Osteocyte (in vitro differentiated cells): ENCODE measurements at regions not wholly inside any gene's neighbourhood (a gene's known extent, or its start where the extent isn't known, plus 50 kb on each side); places are given as distances from the start of the nearest gene placed in this dataset.

Experiments used
- DNase-seq: peaks from one replicate; pipeline ENCODE4 v3.0.0; 2021; ENCODE audit warnings: mixed read lengths; ENCODE audit not compliant: unreplicated experiment; ENCODE audit errors: extremely low spot score
- H3K27ac Mint-ChIP-seq: one replicate; pipeline ENCODE4 v1.8.0; 2021; ENCODE audit warnings: mild to moderate bottlenecking, mixed read lengths; ENCODE audit not compliant: unreplicated experiment
- H3K27me3 Mint-ChIP-seq: one replicate; pipeline ENCODE4 v1.8.0; 2021; ENCODE audit warnings: mixed read lengths; ENCODE audit not compliant: unreplicated experiment
- H3K36me3 Mint-ChIP-seq: one replicate; pipeline ENCODE4 v1.8.0; 2021; ENCODE audit warnings: mixed read lengths; ENCODE audit not compliant: unreplicated experiment
- H3K4me1 Mint-ChIP-seq: one replicate; pipeline ENCODE4 v1.8.0; 2021; ENCODE audit warnings: mixed read lengths; ENCODE audit not compliant: unreplicated experiment
- H3K4me3 Mint-ChIP-seq: one replicate; pipeline ENCODE4 v1.8.0; 2021; ENCODE audit warnings: mild to moderate bottlenecking, moderate library complexity, mixed read lengths; ENCODE audit not compliant: unreplicated experiment
- H3K9me3 Mint-ChIP-seq: one replicate; pipeline ENCODE4 v1.8.0; 2021; ENCODE audit warnings: mixed read lengths; ENCODE audit not compliant: unreplicated experiment
- TF ChIP-seq, protein P1 (sequence below): fragments of 200-600 bp; sonication (generic); IDR thresholded peaks from 2 replicates; pipeline ENCODE4 v1.5.0; 2021; ENCODE audit warnings: antibody characterized with exemption, mild to moderate bottlenecking, moderate library complexity

DNA sequence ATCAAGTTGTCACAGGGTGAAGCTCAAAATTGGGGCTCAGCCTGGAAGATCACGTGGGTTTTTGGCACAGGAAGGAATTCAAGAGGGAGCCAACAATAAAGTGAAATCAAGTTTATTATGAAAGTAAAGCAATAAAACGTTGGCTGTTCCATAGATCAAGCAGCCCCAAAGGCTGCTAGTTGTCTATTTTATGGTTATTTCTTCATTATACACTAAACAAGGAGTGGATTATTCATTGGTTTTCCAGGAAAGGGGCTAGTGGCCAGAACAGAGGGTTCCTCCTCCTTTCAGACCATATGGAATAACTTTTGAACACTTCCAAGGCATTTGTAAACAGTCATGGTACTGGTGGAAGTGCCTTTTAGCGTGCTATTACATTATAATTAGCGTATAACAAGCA lies 723.5 kb upstream of the ADAMTS5 start:
- H3K27ac Mint-ChIP-seq: no peak overlapping the region
- no peak overlapping the region for H3K4me3 Mint-ChIP-seq
- no peak for DNase-seq
- H3K27me3 Mint-ChIP-seq: no peaks in the 10 kb centered on the region
- H3K4me1 Mint-ChIP-seq: peaks cover 32% of the 10 kb centered on the region
- TF ChIP-seq, protein P1, sequence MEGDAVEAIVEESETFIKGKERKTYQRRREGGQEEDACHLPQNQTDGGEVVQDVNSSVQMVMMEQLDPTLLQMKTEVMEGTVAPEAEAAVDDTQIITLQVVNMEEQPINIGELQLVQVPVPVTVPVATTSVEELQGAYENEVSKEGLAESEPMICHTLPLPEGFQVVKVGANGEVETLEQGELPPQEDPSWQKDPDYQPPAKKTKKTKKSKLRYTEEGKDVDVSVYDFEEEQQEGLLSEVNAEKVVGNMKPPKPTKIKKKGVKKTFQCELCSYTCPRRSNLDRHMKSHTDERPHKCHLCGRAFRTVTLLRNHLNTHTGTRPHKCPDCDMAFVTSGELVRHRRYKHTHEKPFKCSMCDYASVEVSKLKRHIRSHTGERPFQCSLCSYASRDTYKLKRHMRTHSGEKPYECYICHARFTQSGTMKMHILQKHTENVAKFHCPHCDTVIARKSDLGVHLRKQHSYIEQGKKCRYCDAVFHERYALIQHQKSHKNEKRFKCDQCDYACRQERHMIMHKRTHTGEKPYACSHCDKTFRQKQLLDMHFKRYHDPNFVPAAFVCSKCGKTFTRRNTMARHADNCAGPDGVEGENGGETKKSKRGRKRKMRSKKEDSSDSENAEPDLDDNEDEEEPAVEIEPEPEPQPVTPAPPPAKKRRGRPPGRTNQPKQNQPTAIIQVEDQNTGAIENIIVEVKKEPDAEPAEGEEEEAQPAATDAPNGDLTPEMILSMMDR: no peak
- H3K9me3 Mint-ChIP-seq: peaks cover 8% of the 10 kb centered on the region
- peaks cover 5% of the 10 kb centered on the region for H3K36me3 Mint-ChIP-seq

DNA sequence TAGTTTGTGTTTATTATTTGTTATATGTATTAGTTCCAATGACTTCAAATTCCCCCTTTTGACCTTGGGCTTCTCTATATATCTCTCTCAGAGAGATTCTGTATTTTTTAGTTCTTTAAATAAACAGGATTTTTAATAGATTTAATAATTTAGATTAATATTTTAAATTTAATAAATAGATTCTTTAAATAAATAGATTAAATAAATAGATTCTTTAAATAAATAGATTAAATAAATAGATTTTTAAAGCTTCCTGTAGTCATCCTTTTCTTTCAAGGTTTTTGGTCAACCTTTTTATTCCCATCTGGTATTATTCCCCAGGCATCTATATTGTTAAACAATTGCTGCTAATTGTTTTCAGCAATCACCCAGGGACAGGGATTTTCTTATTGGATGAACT lies 721.9 kb upstream of the ADAMTS5 start:
- Mint-ChIP-seq H3K4me1 (peaks cover 22% of the 10 kb centered on the region), H3K27me3 (no peaks in the 10 kb centered on the region), H3K27ac (no peak overlapping the region), H3K9me3 (peaks cover 8% of the 10 kb centered on the region), H3K36me3 (peaks cover 5% of the 10 kb centered on the region), H3K4me3 (no peak overlapping the region)
- no peak for DNase-seq
- TF ChIP-seq, protein P1: no peak

DNA sequence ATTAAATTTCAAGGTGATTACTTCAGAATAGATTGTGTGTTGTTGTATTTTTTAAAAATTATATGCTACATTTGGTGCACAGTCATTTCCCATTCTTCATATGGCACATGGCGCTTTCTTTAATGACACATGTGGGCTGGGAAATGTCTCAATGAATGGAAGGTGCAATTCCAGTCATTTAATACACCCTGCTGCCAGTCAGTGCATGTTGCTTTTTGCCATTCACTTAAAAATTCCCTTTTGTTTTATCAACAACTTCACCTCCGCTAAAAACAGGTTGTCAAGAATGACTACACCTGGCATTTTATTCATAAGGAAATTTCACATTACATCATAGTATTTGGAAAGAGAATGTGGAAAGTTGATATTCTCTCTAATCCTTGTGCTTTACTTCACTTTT lies 716.4 kb upstream of the ADAMTS5 start:
- no peak overlapping the region for H3K4me3 Mint-ChIP-seq
- H3K36me3 Mint-ChIP-seq: peaks cover 4% of the 10 kb centered on the region
- no peak for DNase-seq
- H3K27ac Mint-ChIP-seq: no peak overlapping the region
- peaks cover 7% of the 10 kb centered on the region for H3K9me3 Mint-ChIP-seq
- H3K27me3 Mint-ChIP-seq: no peaks in the 10 kb centered on the region
- peaks cover 11% of the 10 kb centered on the region for H3K4me1 Mint-ChIP-seq
- TF ChIP-seq, protein P1: no peak

DNA sequence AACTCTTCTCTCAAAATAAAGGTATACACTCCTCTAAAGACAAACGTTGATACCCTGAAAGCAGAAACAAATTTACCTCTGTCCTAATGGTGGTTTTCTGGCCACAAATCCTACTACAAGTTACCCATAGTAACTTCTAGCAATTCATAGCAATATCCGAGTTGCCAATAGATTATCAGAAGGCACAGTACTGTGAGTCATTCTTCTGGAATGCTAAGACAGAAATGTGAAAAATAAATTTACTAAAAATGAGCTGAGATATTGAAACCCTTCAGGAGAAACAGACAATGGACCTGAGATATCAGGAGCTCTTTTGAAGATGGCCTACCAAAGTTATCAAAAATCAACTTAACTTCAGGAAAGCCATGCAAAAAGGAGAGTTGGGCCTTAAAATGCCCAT lies 715.0 kb upstream of the ADAMTS5 start:
- H3K4me1 Mint-ChIP-seq: peaks cover 22% of the 10 kb centered on the region
- no peak overlapping the region for H3K4me3 Mint-ChIP-seq
- peaks cover 6% of the 10 kb centered on the region for H3K9me3 Mint-ChIP-seq
- peaks cover 2% of the 10 kb centered on the region for H3K36me3 Mint-ChIP-seq
- TF ChIP-seq, protein P1: no peak
- peak overlapping the region; percentile 24 for H3K27ac Mint-ChIP-seq
- no peaks in the 10 kb centered on the region for H3K27me3 Mint-ChIP-seq
- no peak for DNase-seq

DNA sequence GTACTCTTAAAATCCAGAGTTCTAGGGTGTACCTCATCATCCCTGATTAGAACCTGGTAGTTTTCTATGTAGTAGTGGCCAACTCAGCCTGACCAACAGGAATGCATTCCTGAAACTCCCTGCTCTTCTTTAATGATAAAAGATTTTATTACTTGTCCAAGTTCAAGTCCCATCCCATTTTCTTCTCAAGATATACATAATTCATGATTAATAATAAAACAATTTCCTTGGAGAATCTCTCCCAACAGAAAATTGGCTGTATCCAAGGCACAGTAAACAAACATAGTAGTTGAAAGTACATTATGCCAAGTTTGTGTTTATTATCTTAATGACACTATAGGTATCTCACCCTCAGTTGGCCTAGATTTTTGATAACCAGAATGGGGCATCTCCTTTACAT lies 714.1 kb upstream of the ADAMTS5 start:
- TF ChIP-seq, protein P1: no peak
- Mint-ChIP-seq H3K9me3 (peaks cover 6% of the 10 kb centered on the region), H3K36me3 (peaks cover 2% of the 10 kb centered on the region), H3K4me3 (no peak overlapping the region), H3K4me1 (peaks cover 22% of the 10 kb centered on the region), H3K27ac (no peak overlapping the region), H3K27me3 (no peaks in the 10 kb centered on the region)
- DNase-seq: no peak
